ENCODE measurements at regions not wholly inside any gene's neighbourhood (a gene's known extent, or its start where the extent isn't known, plus 50 kb on each side); places are given as distances from the start of the nearest gene placed in this dataset.
"Not testable (repeated sequence)": the region's sequence is repeated elsewhere in the genome, so short reads cannot be mapped to it uniquely, and the experiment has no call there.

DNA sequence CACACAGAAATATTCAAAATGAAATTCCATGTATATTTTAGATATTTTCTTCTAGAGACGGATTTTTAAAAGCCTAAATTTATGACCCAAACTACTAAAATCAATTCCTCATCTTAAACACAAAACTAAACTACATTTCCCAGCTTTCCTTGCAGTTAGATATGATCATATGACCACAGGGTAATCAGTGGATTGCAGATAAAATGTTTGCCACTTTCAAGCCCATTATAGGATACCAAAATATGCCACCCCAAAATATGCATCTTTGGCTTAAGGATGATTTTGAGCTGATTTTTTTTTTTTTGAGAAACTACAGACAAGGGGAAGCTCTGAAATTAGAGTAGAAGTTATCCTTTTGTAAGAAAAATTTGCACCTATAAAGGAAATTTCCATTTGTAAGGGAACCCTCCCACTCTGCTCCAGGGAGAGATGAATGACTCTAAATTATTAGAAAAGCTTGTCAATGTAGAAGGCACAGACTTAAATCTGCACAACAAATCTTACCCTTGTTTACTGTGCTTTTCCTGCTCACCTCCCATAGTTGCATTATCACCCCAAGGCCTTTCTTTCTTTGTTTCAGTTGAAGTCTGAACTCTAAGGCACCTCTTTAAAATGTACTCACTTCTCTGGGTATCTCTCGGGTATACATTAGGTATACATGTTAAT lies 503.0 kb downstream of the PDHA2 start:
- DNase-seq, result no peak

DNA sequence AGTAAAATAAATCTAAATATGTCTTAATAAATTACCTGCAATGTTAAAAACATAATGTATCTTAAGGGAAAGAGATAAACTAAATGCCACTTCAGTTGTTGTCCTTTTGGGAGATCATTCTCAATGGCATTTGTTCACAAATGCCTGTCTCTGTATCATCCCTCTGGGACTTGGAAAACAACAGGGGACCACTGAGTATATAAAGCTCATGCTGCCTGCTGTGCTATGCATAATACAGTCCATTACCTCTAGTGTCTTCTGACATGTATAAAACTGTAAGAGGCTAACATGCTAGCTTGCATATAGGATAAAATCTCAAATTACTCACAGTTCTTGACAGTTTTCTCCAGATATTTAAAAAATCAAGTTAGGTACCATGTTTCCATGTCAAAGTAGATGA lies 503.9 kb downstream of the PDHA2 start:
- no peak for DNase-seq

DNA sequence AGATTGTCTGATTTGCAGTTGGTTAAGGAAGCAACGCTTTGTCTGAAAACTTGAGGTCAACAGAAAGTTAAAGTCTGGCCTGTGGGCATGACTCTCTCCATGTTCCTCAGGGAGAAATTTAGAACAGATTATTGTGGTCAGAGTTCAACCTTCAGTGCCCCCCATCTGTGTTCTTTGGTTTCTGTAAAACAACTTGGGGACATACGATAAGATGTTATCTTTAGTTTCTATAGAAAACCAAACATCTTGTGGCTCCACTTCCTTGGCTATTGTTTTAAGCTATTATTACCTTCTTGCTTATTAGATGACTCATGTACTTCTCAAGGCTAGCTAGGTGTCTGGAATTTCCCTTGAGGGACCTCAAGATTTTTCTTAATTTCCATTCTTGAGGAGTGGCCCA lies 507.7 kb downstream of the PDHA2 start:
- no peak for DNase-seq

DNA sequence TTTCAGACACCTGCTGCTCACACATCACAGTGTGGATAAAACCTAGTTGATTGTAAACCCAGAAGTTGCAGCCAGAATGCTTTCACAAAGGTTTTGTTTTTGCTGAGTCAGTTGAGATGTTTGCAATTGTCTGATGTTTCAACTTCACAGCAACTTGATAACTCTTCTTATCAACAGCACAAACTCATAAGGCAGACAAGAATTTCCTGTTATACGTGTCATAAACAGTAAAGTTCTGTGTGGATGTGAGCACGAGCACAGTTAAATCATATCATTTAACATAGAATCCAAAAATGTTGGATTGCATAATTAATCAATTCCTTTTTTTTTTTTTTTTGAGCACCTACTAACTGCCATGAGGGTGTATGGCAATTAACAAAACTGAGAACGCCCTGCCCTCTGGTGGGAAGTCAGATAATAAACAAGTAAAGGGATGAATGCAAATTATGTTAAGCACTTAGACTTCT lies 512.2 kb downstream of the PDHA2 start:
- DNase-seq, result peak in 1 of 2 experiments; percentile 28

DNA sequence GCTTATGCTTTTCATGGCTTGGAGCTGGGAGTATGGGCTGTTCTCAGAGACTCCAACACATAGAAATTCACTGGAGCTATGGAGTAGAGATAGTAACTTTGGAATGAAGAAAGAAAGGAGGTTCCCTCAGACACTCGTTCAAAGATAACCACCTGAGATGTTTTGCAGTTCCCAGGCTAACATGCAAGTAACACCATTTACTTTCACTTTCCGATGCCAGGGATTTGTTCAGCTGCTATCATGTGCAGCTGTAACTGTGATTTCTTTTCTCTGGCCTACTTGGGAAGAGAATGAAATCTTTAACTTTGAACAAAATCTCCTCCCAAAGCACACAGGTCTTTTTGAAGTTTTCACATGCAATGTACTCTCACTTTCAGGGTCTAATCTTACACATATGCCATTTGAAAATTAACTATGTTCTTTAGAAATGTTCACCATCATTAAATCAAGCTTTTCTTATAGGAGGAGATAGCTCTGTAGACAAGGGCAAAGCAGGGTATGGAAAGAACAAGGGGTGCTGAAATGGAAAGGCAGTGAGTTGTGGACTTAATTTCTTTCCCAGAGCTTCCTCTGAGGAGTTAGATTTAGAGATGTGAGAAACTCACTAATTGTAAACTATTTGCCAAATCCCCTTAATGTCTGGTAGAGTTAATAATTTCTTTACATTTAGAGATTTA lies 514.3 kb downstream of the PDHA2 start:
- DNase-seq, result no peak

GRCh38 chr4:96355414-96355813 lies 515.5 kb downstream of the PDHA2 start:
- DNase-seq, result no peak

- DNase-seq, result no peak
Measured at GRCh38 chr4:96356591-96357370, 516.9 kb downstream of the PDHA2 start.

DNA sequence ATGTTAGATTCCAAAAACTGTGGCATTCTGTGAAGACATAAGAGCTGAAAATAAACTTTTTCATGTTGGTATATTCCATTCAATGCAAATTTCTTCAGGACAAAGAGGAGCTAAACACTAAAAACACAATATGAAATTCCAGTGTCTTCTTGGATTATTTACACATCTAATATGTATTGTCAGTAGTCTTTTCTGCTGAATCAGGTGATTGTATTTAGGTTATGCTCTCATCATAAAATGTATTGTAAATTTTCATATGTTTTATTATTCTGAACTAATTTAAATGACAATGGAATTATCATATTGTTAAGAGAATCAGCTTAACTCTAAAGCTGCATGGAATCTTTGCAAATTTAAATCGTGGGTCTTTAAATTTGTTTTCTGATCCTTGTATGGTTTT lies 526.7 kb downstream of the PDHA2 start:
- no peak for DNase-seq

- no peak for DNase-seq
Measured at GRCh38 chr4:96375367-96375766, 535.5 kb downstream of the PDHA2 start.

- DNase-seq, result no peak
Measured at GRCh38 chr4:96379524-96379923, 539.6 kb downstream of the PDHA2 start.

- no peak for DNase-seq
Measured at GRCh38 chr4:96380106-96380505, 540.2 kb downstream of the PDHA2 start.

- DNase-seq, result no peak
Measured at GRCh38 chr4:96383349-96383748, 543.5 kb downstream of the PDHA2 start.

DNA sequence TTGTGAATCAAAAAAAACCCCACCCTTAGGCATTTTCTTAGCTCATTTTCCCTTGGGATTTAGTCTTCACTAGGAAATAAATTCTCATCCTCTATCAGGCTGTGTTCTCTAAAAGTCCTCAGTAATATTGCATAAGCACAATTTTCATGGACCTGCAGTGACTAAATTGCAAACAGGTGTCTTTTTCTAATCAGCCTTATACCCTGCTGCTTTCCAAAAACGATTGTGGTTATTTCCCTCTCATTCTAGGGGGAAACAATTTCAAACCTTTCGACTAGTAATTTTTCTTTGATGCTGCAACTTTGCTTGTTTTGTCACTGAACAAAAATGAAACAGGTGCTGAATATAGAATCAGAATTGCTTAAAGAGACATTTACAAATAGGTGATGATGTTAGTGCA lies 549.9 kb downstream of the PDHA2 start:
- DNase-seq, result no peak

- no peak for DNase-seq
Measured at GRCh38 chr4:96390404-96390803, 550.5 kb downstream of the PDHA2 start.

GRCh38 chr4:96395747-96396146 lies 555.9 kb downstream of the PDHA2 start:
- DNase-seq, result no peak

GRCh38 chr4:96406742-96407141 lies 566.8 kb downstream of the PDHA2 start:
- no peak for DNase-seq

GRCh38 chr4:96407225-96407624 lies 567.3 kb downstream of the PDHA2 start:
- no peak for DNase-seq

DNA sequence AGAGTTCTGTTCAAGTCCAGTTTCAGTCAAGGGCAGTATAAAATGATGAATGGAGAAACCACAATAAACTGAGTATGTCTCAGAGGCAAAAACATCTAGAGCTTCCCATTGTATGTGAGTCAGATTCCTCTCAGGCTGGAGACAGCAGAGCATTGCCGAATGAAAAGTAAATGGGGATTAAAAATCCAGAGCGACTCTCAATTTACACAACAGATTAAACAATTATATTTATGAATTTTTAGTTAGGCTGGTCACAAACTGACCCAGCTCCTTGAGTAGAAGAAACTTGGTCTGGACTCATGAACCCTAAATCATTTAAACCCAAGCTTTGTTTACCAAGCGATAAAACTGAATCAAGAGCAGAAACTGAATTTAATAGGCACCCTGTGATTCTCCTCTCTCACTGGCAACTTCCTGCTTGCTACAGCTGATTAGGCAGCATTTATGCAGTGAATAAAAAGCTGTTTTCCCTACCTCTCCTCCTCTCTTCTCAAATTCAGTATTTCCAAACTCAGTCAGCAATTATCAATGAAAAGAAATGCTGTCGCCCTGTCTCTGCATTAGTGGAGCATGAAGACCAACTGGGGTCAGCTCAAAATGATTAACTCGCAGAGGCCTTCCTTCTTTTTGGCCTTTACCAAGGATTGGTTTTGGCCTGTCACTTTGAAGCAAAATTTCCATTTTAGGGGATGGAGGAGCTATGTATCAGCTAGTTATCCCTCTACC lies 568.0 kb downstream of the PDHA2 start:
- DNase-seq, result no peak

DNA sequence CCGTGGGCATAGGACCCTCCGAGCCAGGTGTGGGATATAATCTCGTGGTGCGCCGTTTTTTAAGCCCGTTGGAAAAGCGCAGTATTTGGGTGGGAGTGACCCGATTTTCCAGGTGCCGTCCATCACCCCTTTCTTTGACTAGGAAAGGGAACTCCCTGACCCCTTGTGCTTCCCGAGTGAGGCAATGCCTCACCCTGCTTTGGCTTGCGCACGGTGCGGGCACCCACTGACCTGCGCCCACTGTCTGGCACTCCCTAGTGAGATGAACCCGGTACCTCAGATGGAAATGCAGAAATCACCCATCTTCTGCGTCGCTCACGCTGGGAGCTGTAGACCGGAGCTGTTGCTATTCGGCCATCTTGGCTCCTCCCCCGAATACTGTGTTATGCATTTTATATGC lies 575.0 kb downstream of the PDHA2 start:
- DNase-seq, result not testable (repeated sequence)

GRCh38 chr4:96429657-96430056 lies 589.8 kb downstream of the PDHA2 start:
- no peak for DNase-seq

DNA sequence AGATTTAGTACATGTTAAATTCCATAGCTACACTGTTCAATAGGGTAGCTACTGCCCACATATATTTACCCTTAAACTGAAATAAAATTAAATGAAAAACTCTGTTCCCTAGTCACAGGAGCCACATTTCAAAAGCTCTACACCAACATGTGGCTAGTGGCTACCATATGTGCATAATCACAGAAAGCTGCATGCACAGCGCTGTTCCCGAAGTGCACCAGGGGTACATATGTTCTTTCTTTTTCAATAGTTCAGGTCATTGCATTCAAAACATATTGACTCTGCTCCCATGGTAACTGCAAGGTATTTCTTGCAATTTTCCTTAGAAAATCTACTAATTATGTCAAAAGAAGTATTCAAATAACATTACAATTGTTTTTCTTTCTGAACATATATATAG lies 591.2 kb downstream of the PDHA2 start:
- no peak for DNase-seq

- no peak for DNase-seq
Measured at GRCh38 chr4:96448315-96448872, 608.5 kb downstream of the PDHA2 start.

Measured in SW 1271 (cell line).